PC-9 (cell line): ENCODE measurements at regions not wholly inside any gene's neighbourhood (a gene's known extent, or its start where the extent isn't known, plus 50 kb on each side); places are given as distances from the start of the nearest gene placed in this dataset.

ENCODE experiments used
- BruUV-seq: library from RNA; stranded (reverse); fragments of 400-500 nt; replicated peaks from 2 replicates; lab custom pipeline; 2021; lab: Mats Ljungman, UMichigan
- CTCF ChIA-PET: fragments of 300-600 bp; sonication (Branson Sonifier 250); formaldehyde crosslinking; loops from one replicate; lab custom pipeline; 2022; ENCODE audit warnings: antibody characterized with exemption; lab: Charles Lee
- POLR2A ChIA-PET: fragments of 300-600 bp; sonication (Branson Sonifier 250); formaldehyde crosslinking; loops from one replicate; lab custom pipeline; 2022; ENCODE audit warnings: antibody characterized with exemption; ENCODE audit not compliant: unreplicated experiment; lab: Charles Lee
- DNase-seq, 2 experiments: peaks; one replicate each; pipeline versions ENCODE4 v3.0.0 to v3.0.0-alpha.2; 2015 to 2022; ENCODE audit warnings: mixed read lengths in 1 of 2
- H2AFZ ChIP-seq: fragments of 200-600 bp; sonication (generic); 2 replicates; pipeline ENCODE4 v1.8.1; 2017; ENCODE audit warnings: antibody characterized with exemption
- H3F3A ChIP-seq: fragments of 200-600 bp; sonication (generic); 2 replicates; pipeline ENCODE4 v1.8.1; 2017; ENCODE audit warnings: antibody characterized with exemption, mild to moderate bottlenecking, low read depth; ENCODE audit not compliant: insufficient read depth
- H3K27ac ChIP-seq: fragments of 200-600 bp; sonication (generic); 2 replicates; pipeline ENCODE4 v1.6.1; 2016; ENCODE audit warnings: mixed run types
- H3K27me3 ChIP-seq: fragments of 200-600 bp; sonication (generic); 2 replicates; pipeline ENCODE4 v1.6.1; 2016; ENCODE audit warnings: low read depth, mixed run types; ENCODE audit not compliant: insufficient read depth
- H3K36me3 ChIP-seq: fragments of 200-600 bp; sonication (generic); 2 replicates; pipeline ENCODE4 v1.6.1; 2016; ENCODE audit warnings: low read depth, mixed run types
- H3K4me1 ChIP-seq: fragments of 200-600 bp; sonication (generic); replicated peaks from 2 replicates; pipeline ENCODE4 v1.6.1; 2016; ENCODE audit warnings: mixed run types; ENCODE audit not compliant: insufficient read depth
- H3K4me2 ChIP-seq: fragments of 200-600 bp; sonication (generic); 2 replicates; pipeline ENCODE4 v1.6.1; 2017; ENCODE audit warnings: mixed run types
- H3K4me3 ChIP-seq: fragments of 200-600 bp; sonication (generic); 2 replicates; pipeline ENCODE4 v1.6.1; 2016; ENCODE audit warnings: mixed run types
- H3K79me2 ChIP-seq: fragments of 200-600 bp; sonication (generic); 2 replicates; pipeline ENCODE4 v1.6.1; 2017; ENCODE audit warnings: low read depth, mixed run types
- H3K9me2 ChIP-seq: fragments of 200-600 bp; sonication (generic); 2 replicates; pipeline ENCODE4 v1.8.1; 2017; ENCODE audit warnings: mild to moderate bottlenecking; ENCODE audit not compliant: insufficient read depth
- H3K9me3 ChIP-seq: fragments of 200-600 bp; sonication (generic); 2 replicates; pipeline ENCODE4 v1.8.1; 2016; ENCODE audit warnings: low read depth; ENCODE audit not compliant: insufficient read depth
- H4K20me1 ChIP-seq: fragments of 200-600 bp; sonication (generic); 2 replicates; pipeline ENCODE4 v1.8.1; 2017; ENCODE audit not compliant: insufficient read depth
- CTCF ChIP-seq: fragments of 200-600 bp; sonication (generic); conservative IDR thresholded peaks from 2 replicates; pipeline ENCODE4 v1.6.1; 2017; ENCODE audit warnings: mixed run types, antibody characterized with exemption, mild to moderate bottlenecking, moderate library complexity
- EZH2 ChIP-seq: fragments of 200-600 bp; sonication (generic); IDR thresholded peaks from 2 replicates; pipeline ENCODE4 v1.8.0; 2017; ENCODE audit warnings: antibody characterized with exemption, low read depth
- intact Hi-C: fragments of 100-400 bp; cut with micrococcal nuclease; formaldehyde crosslinking; loops from one replicate; pipeline ENCODE4 v1.10.0; 2022; ENCODE audit not compliant: unreplicated experiment

GRCh38 chr12:13805041-13805440, 176.4 kb downstream of the GRIN2B start:
- Histone ChIP-seq H3K9me3 (no peaks in the 10 kb centered on the region), H3K36me3 (no peaks in the 10 kb centered on the region), H3K4me2 (no peak overlapping the region), H2AFZ (no peak overlapping the region), H3K4me1 (no peaks in the 10 kb centered on the region), H3K27me3 (0 out of 2 replicates have a peak, but pooled peaks cover 3% of the 10 kb centered on the region), H3F3A (no peaks in the 10 kb centered on the region), H3K79me2 (no peaks in the 10 kb centered on the region), H3K27ac (no peak overlapping the region), H4K20me1 (no peaks in the 10 kb centered on the region), H3K4me3 (no peak overlapping the region), H3K9me2 (no peaks in the 10 kb centered on the region)
- no TSS peak for BruUV-seq
- TF ChIP-seq CTCF, result no peak
- TF ChIP-seq EZH2, result no peak
- DNase-seq, result no peak
- intact Hi-C loops, result no loop called here
- CTCF ChIA-PET, result no interaction called here
- POLR2A ChIA-PET, result no interaction called here

- no peaks in the 10 kb centered on the region; the same call in 1 of the 2 replicates for H3K9me2 ChIP-seq
- H3K36me3 ChIP-seq, result no peaks in the 10 kb centered on the region
- H3K79me2 ChIP-seq, result no peaks in the 10 kb centered on the region
- no peak overlapping the region for H3K27ac ChIP-seq
- intact Hi-C loops, result no loop called here
- H3K27me3 ChIP-seq, result 0 out of 2 replicates have a peak, but pooled peaks cover 3% of the 10 kb centered on the region
- ChIA-PET POLR2A (no interaction called here), CTCF (no interaction called here)
- DNase-seq, result no peak
- H3K4me3 ChIP-seq, result no peak overlapping the region
- no peak overlapping the region for H2AFZ ChIP-seq
- H3K4me1 ChIP-seq, result no peaks in the 10 kb centered on the region
- H3K9me3 ChIP-seq, result no peaks in the 10 kb centered on the region
- H4K20me1 ChIP-seq, result no peaks in the 10 kb centered on the region
- TF ChIP-seq CTCF, result no peak
- TF ChIP-seq EZH2, result no peak
- no peak overlapping the region for H3K4me2 ChIP-seq
- no peaks in the 10 kb centered on the region for H3F3A ChIP-seq
- BruUV-seq, result no TSS peak
Observed at GRCh38 chr12:13801543-13801942, 179.9 kb downstream of the GRIN2B start.

GRCh38 chr12:13799574-13799973, 181.8 kb downstream of the GRIN2B start:
- H3F3A ChIP-seq, result no peaks in the 10 kb centered on the region
- no peak overlapping the region for H3K27ac ChIP-seq
- no TSS peak for BruUV-seq
- H3K4me3 ChIP-seq, result no peak overlapping the region
- TF ChIP-seq EZH2, result no peak
- TF ChIP-seq CTCF, result no peak
- no peak for DNase-seq
- H3K79me2 ChIP-seq, result no peaks in the 10 kb centered on the region
- ChIA-PET POLR2A (no interaction called here), CTCF (no interaction called here)
- no peaks in the 10 kb centered on the region for H3K36me3 ChIP-seq
- H3K4me2 ChIP-seq, result no peak overlapping the region
- no peak overlapping the region for H2AFZ ChIP-seq
- H3K4me1 ChIP-seq, result no peaks in the 10 kb centered on the region
- no peaks in the 10 kb centered on the region for H3K9me3 ChIP-seq
- no peaks in the 10 kb centered on the region for H4K20me1 ChIP-seq
- 0 out of 2 replicates have a peak, but pooled peaks cover 3% of the 10 kb centered on the region for H3K27me3 ChIP-seq
- no peaks in the 10 kb centered on the region; the same call in 1 of the 2 replicates for H3K9me2 ChIP-seq
- intact Hi-C loops, result no loop called here
